ENCODE measurements at regions not wholly inside any gene's neighbourhood (a gene's known extent, or its start where the extent isn't known, plus 50 kb on each side); places are given as distances from the start of the nearest gene placed in this dataset.

DNA sequence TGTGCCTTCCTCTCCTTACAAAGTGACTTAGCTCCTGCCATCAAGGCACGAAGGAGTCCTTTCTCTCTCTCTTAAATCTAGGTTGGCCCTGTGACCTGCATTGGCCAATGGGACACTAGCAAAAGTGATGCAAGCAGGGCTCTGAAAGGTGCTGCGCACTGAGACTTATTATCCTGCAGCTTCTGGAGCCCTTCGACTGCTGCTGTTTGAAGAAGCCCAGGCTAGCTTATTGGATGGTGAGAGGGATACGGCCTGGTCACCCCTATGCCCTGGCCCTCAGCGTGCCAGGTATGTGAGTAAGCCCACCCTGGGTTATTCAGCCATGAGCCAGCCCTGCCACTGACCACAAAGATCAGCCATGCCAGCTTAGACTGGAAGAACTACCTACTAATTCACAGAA is 74.5 kb upstream of the GGTLC1 start:
- Histone ChIP-seq H3K27ac (ENCODE audit: low read depth, low read length, poor library complexity, severe bottlenecking) (no peak overlapping the region), H3K9me3 (ENCODE audit: low read depth, low read length, poor library complexity, severe bottlenecking) (no peaks in the 10 kb centered on the region), H3K36me3 (ENCODE audit: insufficient read depth, low read length, poor library complexity, severe bottlenecking) (no peaks in the 10 kb centered on the region), H3K4me1 (ENCODE audit: insufficient read depth, low read length, poor library complexity, severe bottlenecking) (no peaks in the 10 kb centered on the region), H3K4me3 (ENCODE audit: low read depth, low read length, poor library complexity, severe bottlenecking) (no peak overlapping the region), H3K27me3 (replicated peaks; ENCODE audit: insufficient read depth, low read depth, low read length, poor library complexity) (peaks cover 7% of the 10 kb centered on the region)
- intact Hi-C loops (cut with micrococcal nuclease; ENCODE audit: unreplicated experiment) = no loop called here
- no peak for DNase-seq (ENCODE audit: low spot score)
- TF ChIP-seq, protein P1, sequence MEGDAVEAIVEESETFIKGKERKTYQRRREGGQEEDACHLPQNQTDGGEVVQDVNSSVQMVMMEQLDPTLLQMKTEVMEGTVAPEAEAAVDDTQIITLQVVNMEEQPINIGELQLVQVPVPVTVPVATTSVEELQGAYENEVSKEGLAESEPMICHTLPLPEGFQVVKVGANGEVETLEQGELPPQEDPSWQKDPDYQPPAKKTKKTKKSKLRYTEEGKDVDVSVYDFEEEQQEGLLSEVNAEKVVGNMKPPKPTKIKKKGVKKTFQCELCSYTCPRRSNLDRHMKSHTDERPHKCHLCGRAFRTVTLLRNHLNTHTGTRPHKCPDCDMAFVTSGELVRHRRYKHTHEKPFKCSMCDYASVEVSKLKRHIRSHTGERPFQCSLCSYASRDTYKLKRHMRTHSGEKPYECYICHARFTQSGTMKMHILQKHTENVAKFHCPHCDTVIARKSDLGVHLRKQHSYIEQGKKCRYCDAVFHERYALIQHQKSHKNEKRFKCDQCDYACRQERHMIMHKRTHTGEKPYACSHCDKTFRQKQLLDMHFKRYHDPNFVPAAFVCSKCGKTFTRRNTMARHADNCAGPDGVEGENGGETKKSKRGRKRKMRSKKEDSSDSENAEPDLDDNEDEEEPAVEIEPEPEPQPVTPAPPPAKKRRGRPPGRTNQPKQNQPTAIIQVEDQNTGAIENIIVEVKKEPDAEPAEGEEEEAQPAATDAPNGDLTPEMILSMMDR (conservative IDR thresholded peaks at IDR 0.05; ENCODE audit: low read depth, low read length) = no peak
- TF ChIP-seq EZH2 (IDR thresholded peaks at IDR 0.05; ENCODE audit: borderline replicate concordance, low read depth, low read length, poor library complexity, severe bottlenecking) = no peak
- POLR2A ChIA-PET (ENCODE audit: low non-redundant PET) = no interaction called here
- no TSS peak for BruUV-seq (replicated peaks)
- CTCF ChIA-PET = no interaction called here

DNA sequence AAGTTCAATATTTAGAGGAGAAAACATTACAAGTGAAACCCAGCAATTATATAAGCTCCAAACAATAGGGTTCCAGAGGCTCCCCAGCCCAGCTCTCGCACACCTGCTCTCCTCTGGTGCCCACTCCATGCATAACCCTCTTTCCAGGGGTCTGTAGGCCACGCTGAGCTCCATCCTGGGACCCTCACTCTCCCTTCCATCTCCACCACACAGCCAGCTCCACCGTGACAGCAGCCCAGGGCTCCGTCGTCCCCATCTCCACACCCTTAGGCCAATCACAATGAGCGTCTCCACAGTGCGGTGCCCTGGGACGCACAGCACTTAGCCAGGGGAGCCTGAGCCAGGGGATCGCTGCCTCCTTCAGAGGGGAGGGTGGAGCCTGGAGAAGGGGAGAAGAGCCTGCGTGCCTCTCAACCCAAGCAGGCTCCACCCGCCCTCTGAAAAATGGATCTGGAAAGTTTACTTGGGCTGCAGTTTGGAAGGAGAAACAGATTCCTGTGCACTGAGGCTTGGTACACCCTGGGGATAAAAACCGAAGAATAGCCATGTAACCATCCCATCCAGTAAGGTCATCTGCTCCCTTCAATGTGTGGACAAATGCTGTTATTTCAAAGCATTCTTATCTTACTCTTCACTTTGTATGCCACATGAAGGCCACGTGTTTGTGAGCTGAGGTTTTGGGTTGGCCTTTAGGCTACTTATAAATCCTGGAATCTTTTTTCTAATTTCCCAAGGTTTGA is 72.4 kb upstream of the GGTLC1 start:
- POLR2A ChIA-PET (ENCODE audit: low non-redundant PET) = no interaction called here
- Histone ChIP-seq H3K27ac (ENCODE audit: low read depth, low read length, poor library complexity, severe bottlenecking) (no peak overlapping the region), H3K27me3 (replicated peaks; ENCODE audit: insufficient read depth, low read depth, low read length, poor library complexity) (no peaks in the 10 kb centered on the region), H3K9me3 (ENCODE audit: low read depth, low read length, poor library complexity, severe bottlenecking) (no peaks in the 10 kb centered on the region), H3K36me3 (ENCODE audit: insufficient read depth, low read length, poor library complexity, severe bottlenecking) (no peaks in the 10 kb centered on the region), H3K4me1 (ENCODE audit: insufficient read depth, low read length, poor library complexity, severe bottlenecking) (no peaks in the 10 kb centered on the region), H3K4me3 (ENCODE audit: low read depth, low read length, poor library complexity, severe bottlenecking) (no peak overlapping the region)
- no TSS peak for BruUV-seq (replicated peaks)
- intact Hi-C loops (cut with micrococcal nuclease; ENCODE audit: unreplicated experiment) = no loop called here
- CTCF ChIA-PET = no interaction called here
- no peak for DNase-seq (ENCODE audit: low spot score)
- no peak for TF ChIP-seq EZH2 (IDR thresholded peaks at IDR 0.05; ENCODE audit: borderline replicate concordance, low read depth, low read length, poor library complexity, severe bottlenecking)
- TF ChIP-seq, protein P1 (conservative IDR thresholded peaks at IDR 0.05; ENCODE audit: low read depth, low read length) = no peak

DNA sequence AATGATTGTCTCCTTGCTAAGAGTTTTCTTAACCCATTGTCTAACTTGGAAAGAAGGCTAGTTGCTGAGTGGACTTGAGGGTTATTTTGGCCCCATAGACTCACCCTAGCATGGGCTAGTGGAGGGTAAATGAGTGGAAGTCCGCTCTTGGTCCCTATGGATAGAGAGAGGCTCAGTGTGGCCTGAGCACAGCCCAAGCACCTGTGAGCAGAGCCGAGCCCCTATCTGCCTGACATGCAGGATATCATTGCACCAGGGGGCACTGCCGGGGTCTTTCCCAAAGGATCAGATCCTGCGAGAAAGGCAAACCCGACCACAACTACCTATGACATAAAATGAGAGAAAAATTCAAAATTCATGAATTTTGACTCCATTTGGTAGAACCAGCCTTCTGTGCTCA is 70.6 kb upstream of the GGTLC1 start:
- intact Hi-C loops (cut with micrococcal nuclease; ENCODE audit: unreplicated experiment) = no loop called here
- CTCF ChIA-PET = no interaction called here
- Histone ChIP-seq H3K4me3 (ENCODE audit: low read depth, low read length, poor library complexity, severe bottlenecking) (no peak overlapping the region), H3K36me3 (ENCODE audit: insufficient read depth, low read length, poor library complexity, severe bottlenecking) (no peaks in the 10 kb centered on the region), H3K9me3 (ENCODE audit: low read depth, low read length, poor library complexity, severe bottlenecking) (no peaks in the 10 kb centered on the region), H3K27me3 (replicated peaks; ENCODE audit: insufficient read depth, low read depth, low read length, poor library complexity) (no peaks in the 10 kb centered on the region), H3K27ac (ENCODE audit: low read depth, low read length, poor library complexity, severe bottlenecking) (no peak overlapping the region), H3K4me1 (ENCODE audit: insufficient read depth, low read length, poor library complexity, severe bottlenecking) (no peaks in the 10 kb centered on the region)
- TF ChIP-seq, protein P1 (conservative IDR thresholded peaks at IDR 0.05; ENCODE audit: low read depth, low read length) = no peak
- POLR2A ChIA-PET (ENCODE audit: low non-redundant PET) = no interaction called here
- BruUV-seq (replicated peaks) = no TSS peak
- no peak for DNase-seq (ENCODE audit: low spot score)

All from A673 (cell line).